Hematopoietic multipotent progenitor cell treated with erythropoietin and hydrocortisone succinate and interleukin-3 and kit ligand, for 4 days (in vitro differentiated cells): ENCODE measurements at regions not wholly inside any gene's neighbourhood (a gene's known extent, or its start where the extent isn't known, plus 50 kb on each side); places are given as distances from the start of the nearest gene placed in this dataset.
"Not testable (repeated sequence)": the region's sequence is repeated elsewhere in the genome, so short reads cannot be mapped to it uniquely, and the experiment has no call there.

ENCODE experiments used
- DNase-seq: peaks from one replicate; pipeline ENCODE4 v3.0.0-alpha.2; 2015

GRCh38 chr7:25675789-25676474 is 447.6 kb upstream of the NPVF start:
- no peak for DNase-seq

GRCh38 chr7:25677595-25677994 is 449.3 kb upstream of the NPVF start:
- DNase-seq = no peak

- DNase-seq = no peak
These were observed 449.9 kb upstream of the NPVF start for GRCh38 chr7:25678215-25678614.

- no peak for DNase-seq
These were observed 452.4 kb upstream of the NPVF start for GRCh38 chr7:25680636-25681035.

- no peak for DNase-seq
These were observed 456.1 kb upstream of the NPVF start for GRCh38 chr7:25684360-25684759.

GRCh38 chr7:25686493-25686892 is 458.2 kb upstream of the NPVF start:
- no peak for DNase-seq

- no peak for DNase-seq
These were observed 457.8 kb upstream of the NFE2L3 start for GRCh38 chr7:25694211-25694610.

- no peak for DNase-seq
These were observed 457.3 kb upstream of the NFE2L3 start for GRCh38 chr7:25694699-25695098.

- no peak for DNase-seq
These were observed 455.4 kb upstream of the NFE2L3 start for GRCh38 chr7:25696571-25696970.

GRCh38 chr7:25698451-25699113 is 453.4 kb upstream of the NFE2L3 start:
- no peak for DNase-seq

- DNase-seq = not testable (repeated sequence)
These were observed 451.9 kb upstream of the NFE2L3 start for GRCh38 chr7:25700141-25700540.

- DNase-seq = no peak
These were observed 447.6 kb upstream of the NFE2L3 start for GRCh38 chr7:25704413-25704812.

- no peak for DNase-seq
These were observed 445.2 kb upstream of the NFE2L3 start for GRCh38 chr7:25706764-25707163.

- DNase-seq = no peak
These were observed 444.0 kb upstream of the NFE2L3 start for GRCh38 chr7:25707768-25708620.

- DNase-seq = no peak
These were observed 441.0 kb upstream of the NFE2L3 start for GRCh38 chr7:25710959-25711358.

- no peak for DNase-seq
These were observed 440.1 kb upstream of the NFE2L3 start for GRCh38 chr7:25711940-25712339.

- no peak for DNase-seq
These were observed 439.5 kb upstream of the NFE2L3 start for GRCh38 chr7:25712500-25712899.

GRCh38 chr7:25714013-25714412 is 438.0 kb upstream of the NFE2L3 start:
- no peak for DNase-seq

- no peak for DNase-seq
These were observed 435.6 kb upstream of the NFE2L3 start for GRCh38 chr7:25716421-25716820.

GRCh38 chr7:25718596-25718995 is 433.4 kb upstream of the NFE2L3 start:
- no peak for DNase-seq

- no peak for DNase-seq
These were observed 432.7 kb upstream of the NFE2L3 start for GRCh38 chr7:25719190-25719896.

GRCh38 chr7:25720427-25720826 is 431.6 kb upstream of the NFE2L3 start:
- peak; percentile 20 for DNase-seq

GRCh38 chr7:25722856-25723255 is 429.1 kb upstream of the NFE2L3 start:
- no peak for DNase-seq
